ENCODE measurements at regions not wholly inside any gene's neighbourhood (a gene's known extent, or its start where the extent isn't known, plus 50 kb on each side); places are given as distances from the start of the nearest gene placed in this dataset.

- TF ChIP-seq CTCF (IDR thresholded peaks at IDR 0.05) = no peak
- no peak for TF ChIP-seq POLR2A (IDR thresholded peaks at IDR 0.05)
These were observed 473.9 kb downstream of the HS3ST3B1 start for GRCh38 chr17:14774774-14775173.
